Skin epidermis (tissue), 12 donors: ENCODE measurements at regions not wholly inside any gene's neighbourhood (a gene's known extent, or its start where the extent isn't known, plus 50 kb on each side); places are given as distances from the start of the nearest gene placed in this dataset.
"Not testable (repeated sequence)": the region's sequence is repeated elsewhere in the genome, so short reads cannot be mapped to it uniquely, and the experiment has no call there.

Source experiments
- H3K27ac ChIP-seq, 21 experiments: fragments of 200-600 bp; sonication (generic) in 11 of 21; one replicate each; pipeline ENCODE4 v1.5.0; 2020; ENCODE audit warnings: mild to moderate bottlenecking in 3 of 21, inconsistent platforms in 2 of 21, moderate library complexity in 2 of 21
- H3K4me3 ChIP-seq, 7 experiments: fragments of 200-600 bp; sonication (generic) in 2 of 7; one replicate each; pipeline ENCODE4 v1.5.0; 2020; ENCODE audit warnings: inconsistent platforms in 2 of 7, mild to moderate bottlenecking in 2 of 7, moderate library complexity in 1 of 7

GRCh38 chr1:121556560-121556959, 371.8 kb downstream of the SRGAP2C start:
- not testable (repeated sequence) for H3K4me3 ChIP-seq, H3K27ac ChIP-seq

- not testable (repeated sequence) for H3K4me3 ChIP-seq
- H3K27ac ChIP-seq, result peak overlapping the region in 5 of 21 experiments; percentile 10 to 66 (median 43)
Observed at GRCh38 chr1:121558034-121558433, 373.3 kb downstream of the SRGAP2C start.

- Histone ChIP-seq H3K4me3 (no peak overlapping the region), H3K27ac (peak overlapping the region in 4 of 21 experiments; percentile 10 to 66 (median 40))
Observed at GRCh38 chr1:121558514-121558913, 373.7 kb downstream of the SRGAP2C start.

- no peak overlapping the region for H3K4me3 ChIP-seq
- H3K27ac ChIP-seq, result no peak overlapping the region
Observed at GRCh38 chr1:121566346-121566745, 381.6 kb downstream of the SRGAP2C start.

GRCh38 chr1:121569428-121569827, 384.7 kb downstream of the SRGAP2C start:
- no peak overlapping the region for H3K27ac ChIP-seq
- no peak overlapping the region for H3K4me3 ChIP-seq

GRCh38 chr1:121573881-121574504, 389.2 kb downstream of the SRGAP2C start:
- H3K27ac ChIP-seq, H3K4me3 ChIP-seq: not testable (repeated sequence)

GRCh38 chr1:121574505-121574899, 389.7 kb downstream of the SRGAP2C start:
- not testable (repeated sequence) for H3K27ac ChIP-seq, H3K4me3 ChIP-seq

GRCh38 chr1:121582898-121583297, 398.1 kb downstream of the SRGAP2C start:
- H3K27ac ChIP-seq, H3K4me3 ChIP-seq: not testable (repeated sequence)

- no peak overlapping the region for H3K4me3 ChIP-seq
- no peak overlapping the region for H3K27ac ChIP-seq
Observed at GRCh38 chr1:121586369-121587229, 401.8 kb downstream of the SRGAP2C start.

- Histone ChIP-seq H3K4me3 (no peak overlapping the region), H3K27ac (no peak overlapping the region)
Observed at GRCh38 chr1:121587230-121587569, 402.4 kb downstream of the SRGAP2C start.

- Histone ChIP-seq H3K4me3 (no peak overlapping the region), H3K27ac (no peak overlapping the region)
Observed at GRCh38 chr1:121587777-121588176, 403.0 kb downstream of the SRGAP2C start.

GRCh38 chr1:121594096-121594495, 409.3 kb downstream of the SRGAP2C start:
- no peak overlapping the region for H3K4me3 ChIP-seq

GRCh38 chr1:121595089-121595488, 410.3 kb downstream of the SRGAP2C start:
- H3K4me3 ChIP-seq, result no peak overlapping the region
- no peak overlapping the region for H3K27ac ChIP-seq

More at GRCh38 chr1:121594096-121594495, 409.3 kb downstream of the SRGAP2C start:
- no peak overlapping the region for H3K27ac ChIP-seq

GRCh38 chr1:121604843-121605444, 420.2 kb downstream of the SRGAP2C start:
- H3K27ac ChIP-seq, H3K4me3 ChIP-seq: not testable (repeated sequence)

- not testable (repeated sequence) for H3K27ac ChIP-seq, H3K4me3 ChIP-seq
Observed at GRCh38 chr1:121607499-121607898, 422.7 kb downstream of the SRGAP2C start.
